OCI-LY1 (cell line): ENCODE measurements at regions not wholly inside any gene's neighbourhood (a gene's known extent, or its start where the extent isn't known, plus 50 kb on each side); places are given as distances from the start of the nearest gene placed in this dataset.

Experiments
- EZH2 ChIP-seq: fragments of 200-600 bp; sonication (generic), shearing (Covaris generic); IDR thresholded peaks from 2 replicates; pipeline ENCODE4 v1.8.0; 2017; ENCODE audit warnings: borderline replicate concordance, mixed run types, mild to moderate bottlenecking, antibody characterized with exemption, low read length, moderate library complexity, mixed read lengths
- TF ChIP-seq, protein P1 (sequence below): fragments of 200-600 bp; sonication (generic), shearing (Covaris generic); IDR thresholded peaks from 2 replicates; pipeline ENCODE4 v1.5.1; 2017; ENCODE audit warnings: mild to moderate bottlenecking, antibody characterized with exemption, low read length, moderate library complexity, mixed read lengths

DNA sequence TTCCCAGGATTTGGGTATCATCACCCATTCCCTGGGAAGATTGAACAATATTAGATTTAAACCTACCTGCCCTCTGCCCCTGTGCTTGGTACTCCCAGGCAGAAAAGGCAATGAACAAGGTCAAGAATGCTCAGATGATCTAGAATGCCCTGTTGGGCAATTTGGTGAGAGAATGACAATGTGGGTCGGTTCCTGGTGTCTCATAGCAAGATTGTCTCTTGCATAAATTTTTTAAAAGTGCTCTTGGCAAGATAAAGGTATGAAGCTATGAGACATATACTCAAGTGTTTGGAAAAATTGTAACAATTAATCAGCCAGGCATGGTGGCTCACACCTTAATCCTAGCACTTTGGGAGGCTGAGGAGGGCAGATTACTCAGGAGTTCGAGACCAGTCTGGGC lies 86.0 kb upstream of the OTX2 start:
- TF ChIP-seq, protein P1, sequence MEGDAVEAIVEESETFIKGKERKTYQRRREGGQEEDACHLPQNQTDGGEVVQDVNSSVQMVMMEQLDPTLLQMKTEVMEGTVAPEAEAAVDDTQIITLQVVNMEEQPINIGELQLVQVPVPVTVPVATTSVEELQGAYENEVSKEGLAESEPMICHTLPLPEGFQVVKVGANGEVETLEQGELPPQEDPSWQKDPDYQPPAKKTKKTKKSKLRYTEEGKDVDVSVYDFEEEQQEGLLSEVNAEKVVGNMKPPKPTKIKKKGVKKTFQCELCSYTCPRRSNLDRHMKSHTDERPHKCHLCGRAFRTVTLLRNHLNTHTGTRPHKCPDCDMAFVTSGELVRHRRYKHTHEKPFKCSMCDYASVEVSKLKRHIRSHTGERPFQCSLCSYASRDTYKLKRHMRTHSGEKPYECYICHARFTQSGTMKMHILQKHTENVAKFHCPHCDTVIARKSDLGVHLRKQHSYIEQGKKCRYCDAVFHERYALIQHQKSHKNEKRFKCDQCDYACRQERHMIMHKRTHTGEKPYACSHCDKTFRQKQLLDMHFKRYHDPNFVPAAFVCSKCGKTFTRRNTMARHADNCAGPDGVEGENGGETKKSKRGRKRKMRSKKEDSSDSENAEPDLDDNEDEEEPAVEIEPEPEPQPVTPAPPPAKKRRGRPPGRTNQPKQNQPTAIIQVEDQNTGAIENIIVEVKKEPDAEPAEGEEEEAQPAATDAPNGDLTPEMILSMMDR, result no peak
- TF ChIP-seq EZH2, result no peak
